Transverse colon (tissue), 4 donors: ENCODE measurements at regions not wholly inside any gene's neighbourhood (a gene's known extent, or its start where the extent isn't known, plus 50 kb on each side); places are given as distances from the start of the nearest gene placed in this dataset.
"Not testable (repeated sequence)": the region's sequence is repeated elsewhere in the genome, so short reads cannot be mapped to it uniquely, and the experiment has no call there.

Source experiments
- CTCF ChIP-seq, 5 experiments: fragments of 200-600 bp in 3 of 5; fragments of 450-650 bp in 2 of 5; sonication (generic) in 3 of 5; IDR thresholded peaks; 1 replicate in 2 of 5; 2 replicates in 3 of 5; pipeline ENCODE4 v1.5.1; 2016 to 2017; ENCODE audit warnings: antibody characterized with exemption in 5 of 5, inconsistent platforms in 3 of 5, mild to moderate bottlenecking in 2 of 5, moderate library complexity in 1 of 5
- EP300 ChIP-seq: sonication (generic); formaldehyde crosslinking; IDR thresholded peaks from one replicate; pipeline ENCODE4 v1.6.1; 2017; ENCODE audit warnings: antibody characterized with exemption, low read depth
- POLR2A ChIP-seq: fragments of 450-650 bp; IDR thresholded peaks from one replicate; pipeline ENCODE4 v1.6.1; 2016; ENCODE audit warnings: antibody characterized with exemption, mild to moderate bottlenecking, moderate library complexity
- POLR2AphosphoS5 ChIP-seq, 3 donors: sonication (generic); formaldehyde crosslinking; IDR thresholded peaks; one replicate each; pipeline ENCODE4 v1.6.1; 2016; ENCODE audit warnings: antibody characterized with exemption in 3 of 3

- not testable (repeated sequence) for TF ChIP-seq CTCF (IDR thresholded peaks at IDR 0.05); EP300; POLR2A; POLR2AphosphoS5 (IDR thresholded peaks at IDR 0.05)
These were observed 149.9 kb upstream of the C1QTNF3 start for GRCh38 chr5:34192923-34193262.
